Testis (tissue), 2 donors: ENCODE measurements at regions not wholly inside any gene's neighbourhood (a gene's known extent, or its start where the extent isn't known, plus 50 kb on each side); places are given as distances from the start of the nearest gene placed in this dataset.

ENCODE experiments used
- DNase-seq: peaks from one replicate; pipeline ENCODE4 v3.0.0-alpha.2; 2019
- H3K27ac ChIP-seq, 2 donors: fragments of 200-600 bp; sonication (generic); one replicate each; pipeline ENCODE4 v1.5.1; 2019
- H3K27me3 ChIP-seq: fragments of 200-600 bp; sonication (generic); one replicate; pipeline ENCODE4 v1.5.1; 2019
- H3K36me3 ChIP-seq: fragments of 200-600 bp; sonication (generic); one replicate; pipeline ENCODE4 v1.5.1; 2017; ENCODE audit warnings: low read depth; ENCODE audit errors: missing control alignments
- H3K4me1 ChIP-seq: fragments of 200-600 bp; sonication (generic); one replicate; pipeline ENCODE4 v1.5.1; 2019
- H3K4me3 ChIP-seq, 2 donors: fragments of 200-600 bp; sonication (generic); one replicate each; pipeline ENCODE4 v1.5.1; 2017 to 2019
- H3K9me3 ChIP-seq: fragments of 200-600 bp; sonication (generic); one replicate; pipeline ENCODE4 v1.5.1; 2017
- POLR2A ChIP-seq: fragments of 450-650 bp; IDR thresholded peaks from one replicate; pipeline ENCODE4 v1.6.1; 2017; ENCODE audit warnings: antibody characterized with exemption, mild to moderate bottlenecking, moderate library complexity
- WGBS, 2 donors: methylation state at CpG; one replicate each; pipeline ENCODE4 v1.1.5; 2018; 5-methylcytosine and 5-hydroxymethylcytosine counted together
- intact Hi-C: fragments of 100-400 bp; cut with DNase I; formaldehyde crosslinking; loops from one replicate; pipeline ENCODE4 v1.15.1; 2023; ENCODE audit warnings: low total_unique reads
- TF ChIP-seq, protein P1 (sequence below), 3 experiments: fragments of 450-650 bp in 2 of 3; fragments of 200-600 bp in 1 of 3; sonication (generic) in 1 of 3; IDR thresholded peaks; one replicate each; pipeline ENCODE4 v1.5.1; 2016 to 2019; ENCODE audit warnings: antibody characterized with exemption in 3 of 3, mild to moderate bottlenecking in 2 of 3, moderate library complexity in 1 of 3

- H3K27ac ChIP-seq: no peak overlapping the region
- WGBS, 2 donors: 92 to 96% methylated on average over 1 of the region's 1 CpG
Observed at GRCh38 chr5:75839547-75839946, 122.3 kb upstream of the POC5 start.

DNA sequence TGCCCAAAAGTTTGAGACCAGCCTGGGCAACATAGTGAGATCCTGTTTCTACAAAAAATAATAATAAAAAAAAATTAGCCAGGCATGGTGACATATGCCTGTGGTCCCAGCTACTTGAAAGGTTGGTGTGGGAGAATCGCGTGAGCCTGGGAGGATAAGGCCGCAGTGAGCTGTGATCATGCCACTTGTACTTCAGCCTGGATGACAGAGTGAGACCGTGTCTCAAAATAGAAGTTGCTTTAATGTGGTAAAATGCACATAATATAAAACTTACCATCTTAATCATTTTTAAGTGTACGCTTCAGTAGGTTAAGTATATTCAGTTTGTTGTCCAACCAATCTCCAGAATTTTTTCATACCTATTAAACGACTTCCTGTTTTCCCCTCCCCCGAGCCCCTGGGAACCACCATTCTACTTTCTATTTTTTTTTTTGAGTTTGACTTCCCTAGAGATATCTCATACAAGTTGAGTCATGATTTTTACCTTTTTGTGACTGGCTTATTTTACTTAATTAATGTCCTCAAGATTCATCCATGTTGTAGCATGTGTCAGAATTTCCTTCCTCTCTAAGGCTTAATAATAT, 120.1 kb upstream of the POC5 start:
- Histone ChIP-seq H3K27ac (no peak overlapping the region), H3K9me3 (no peaks in the 10 kb centered on the region), H3K27me3 (no peaks in the 10 kb centered on the region), H3K36me3 (no peaks in the 10 kb centered on the region), H3K4me1 (no peaks in the 10 kb centered on the region), H3K4me3 (no peak overlapping the region)
- TF ChIP-seq, protein P1, sequence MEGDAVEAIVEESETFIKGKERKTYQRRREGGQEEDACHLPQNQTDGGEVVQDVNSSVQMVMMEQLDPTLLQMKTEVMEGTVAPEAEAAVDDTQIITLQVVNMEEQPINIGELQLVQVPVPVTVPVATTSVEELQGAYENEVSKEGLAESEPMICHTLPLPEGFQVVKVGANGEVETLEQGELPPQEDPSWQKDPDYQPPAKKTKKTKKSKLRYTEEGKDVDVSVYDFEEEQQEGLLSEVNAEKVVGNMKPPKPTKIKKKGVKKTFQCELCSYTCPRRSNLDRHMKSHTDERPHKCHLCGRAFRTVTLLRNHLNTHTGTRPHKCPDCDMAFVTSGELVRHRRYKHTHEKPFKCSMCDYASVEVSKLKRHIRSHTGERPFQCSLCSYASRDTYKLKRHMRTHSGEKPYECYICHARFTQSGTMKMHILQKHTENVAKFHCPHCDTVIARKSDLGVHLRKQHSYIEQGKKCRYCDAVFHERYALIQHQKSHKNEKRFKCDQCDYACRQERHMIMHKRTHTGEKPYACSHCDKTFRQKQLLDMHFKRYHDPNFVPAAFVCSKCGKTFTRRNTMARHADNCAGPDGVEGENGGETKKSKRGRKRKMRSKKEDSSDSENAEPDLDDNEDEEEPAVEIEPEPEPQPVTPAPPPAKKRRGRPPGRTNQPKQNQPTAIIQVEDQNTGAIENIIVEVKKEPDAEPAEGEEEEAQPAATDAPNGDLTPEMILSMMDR (IDR thresholded peaks at IDR 0.05): no peak
- TF ChIP-seq POLR2A: no peak
- intact Hi-C loops: no loop called here
- no peak for DNase-seq
- WGBS, 2 donors: 92 to 94% methylated on average over 7 of the region's 7 CpGs

More at GRCh38 chr5:75839547-75839946, 122.3 kb upstream of the POC5 start:
- no peak for DNase-seq
- Histone ChIP-seq H3K36me3 (no peaks in the 10 kb centered on the region), H3K4me1 (no peaks in the 10 kb centered on the region), H3K27me3 (no peaks in the 10 kb centered on the region), H3K9me3 (no peaks in the 10 kb centered on the region), H3K4me3 (no peak overlapping the region)
- intact Hi-C loops: no loop called here
- TF ChIP-seq, protein P1 (IDR thresholded peaks at IDR 0.05): no peak
- no peak for TF ChIP-seq POLR2A

GRCh38 chr5:75831561-75831960, 114.3 kb upstream of the POC5 start:
- Histone ChIP-seq H3K27me3 (no peaks in the 10 kb centered on the region), H3K36me3 (no peaks in the 10 kb centered on the region), H3K4me3 (no peak overlapping the region), H3K9me3 (no peaks in the 10 kb centered on the region), H3K27ac (no peak overlapping the region), H3K4me1 (no peaks in the 10 kb centered on the region)
- TF ChIP-seq, protein P1 (IDR thresholded peaks at IDR 0.05): no peak
- TF ChIP-seq POLR2A: no peak
- intact Hi-C loops: no loop called here
- DNase-seq: no peak
- 50 to 68% methylated on average over 10 to 11 of the region's 11 CpGs for WGBS, 2 donors

DNA sequence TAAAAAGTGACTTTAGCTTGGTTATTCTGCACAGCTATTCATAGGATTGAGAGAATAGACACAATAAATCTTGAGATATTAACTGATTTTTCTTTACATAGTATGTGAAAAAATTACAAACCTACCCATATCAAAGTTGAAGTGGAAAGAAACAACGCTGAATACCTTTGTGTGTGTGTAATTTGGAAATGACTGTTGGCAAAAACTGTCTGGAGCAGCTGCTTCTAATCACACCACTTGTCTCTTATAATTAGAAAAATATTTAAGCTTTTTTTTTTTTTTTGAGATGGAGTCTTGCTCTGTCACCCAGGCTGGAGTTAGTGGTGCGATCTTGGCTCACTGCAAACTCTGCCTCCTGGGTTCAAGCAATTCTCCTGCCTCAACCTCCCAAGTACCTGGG, 110.8 kb upstream of the POC5 start:
- TF ChIP-seq POLR2A: no peak
- TF ChIP-seq, protein P1 (IDR thresholded peaks at IDR 0.05): no peak
- Histone ChIP-seq H3K9me3 (no peaks in the 10 kb centered on the region), H3K27me3 (no peaks in the 10 kb centered on the region), H3K4me3 (no peak overlapping the region), H3K36me3 (no peaks in the 10 kb centered on the region), H3K27ac (no peak overlapping the region), H3K4me1 (no peaks in the 10 kb centered on the region)
- WGBS, 2 donors: 83 to 86% methylated on average over 2 of the region's 2 CpGs
- DNase-seq: no peak
- intact Hi-C loops: no loop called here

GRCh38 chr5:75824323-75824722, 107.1 kb upstream of the POC5 start:
- TF ChIP-seq, protein P1 (IDR thresholded peaks at IDR 0.05): no peak
- no peak for TF ChIP-seq POLR2A
- Histone ChIP-seq H3K9me3 (no peaks in the 10 kb centered on the region), H3K27ac (no peak overlapping the region), H3K4me3 (no peak overlapping the region), H3K4me1 (no peaks in the 10 kb centered on the region), H3K27me3 (no peaks in the 10 kb centered on the region), H3K36me3 (no peaks in the 10 kb centered on the region)
- no peak for DNase-seq
- intact Hi-C loops: no loop called here
- WGBS, 2 donors: 97 to 100% methylated on average over 1 of the region's 1 CpG
